OCI-LY7 (cell line): ENCODE measurements at regions not wholly inside any gene's neighbourhood (a gene's known extent, or its start where the extent isn't known, plus 50 kb on each side); places are given as distances from the start of the nearest gene placed in this dataset.

Source experiments
- BruUV-seq: library from RNA; stranded (reverse); fragments of 400-500 nt; replicated peaks from 2 replicates; lab custom pipeline; 2021; lab: Mats Ljungman, UMichigan
- CTCF ChIA-PET: fragments of 300-600 bp; sonication (Branson Sonifier 250); formaldehyde crosslinking; loops from one replicate; lab custom pipeline; 2022; ENCODE audit warnings: antibody characterized with exemption; ENCODE audit not compliant: unreplicated experiment; lab: Charles Lee
- POLR2A ChIA-PET: fragments of 300-600 bp; sonication (Branson Sonifier 250); formaldehyde crosslinking; loops from one replicate; lab custom pipeline; 2022; ENCODE audit warnings: antibody characterized with exemption; lab: Charles Lee
- DNase-seq: peaks from one replicate; pipeline ENCODE4 v3.0.0-alpha.2; 2015; ENCODE audit warnings: low spot score
- H2AFZ ChIP-seq: fragments of 200-600 bp; sonication (generic), shearing (Covaris generic); 2 replicates; pipeline ENCODE4 v1.6.1; 2014; ENCODE audit warnings: mild to moderate bottlenecking, antibody characterized with exemption, low read length, moderate library complexity
- H3K27ac ChIP-seq: fragments of 200-600 bp; sonication (generic); 2 replicates; pipeline ENCODE4 v1.5.1; 2014; ENCODE audit warnings: mixed run types, low read depth, mild to moderate bottlenecking, moderate library complexity, low read length, inconsistent platforms; ENCODE audit not compliant: poor library complexity, severe bottlenecking
- H3K36me3 ChIP-seq: fragments of 200-600 bp; sonication (generic); 2 replicates; pipeline ENCODE4 v1.6.1; 2014; ENCODE audit warnings: mild to moderate bottlenecking, antibody characterized with exemption, low read length, moderate library complexity, mixed read lengths; ENCODE audit not compliant: insufficient read depth
- H3K4me1 ChIP-seq: fragments of 200-600 bp; sonication (generic); 2 replicates; pipeline ENCODE4 v1.5.1; 2014; ENCODE audit warnings: mild to moderate bottlenecking, low read length; ENCODE audit not compliant: insufficient read depth, poor library complexity, severe bottlenecking
- H3K4me2 ChIP-seq: fragments of 200-600 bp; sonication (generic); 2 replicates; pipeline ENCODE4 v1.6.1; 2014; ENCODE audit warnings: mild to moderate bottlenecking, low read length
- H3K4me3 ChIP-seq: fragments of 200-600 bp; sonication (generic); 2 replicates; pipeline ENCODE4 v1.5.1; 2014; ENCODE audit warnings: mild to moderate bottlenecking, low read depth, low read length; ENCODE audit not compliant: poor library complexity, severe bottlenecking
- H3K79me2 ChIP-seq: fragments of 200-600 bp; sonication (generic); 2 replicates; pipeline ENCODE4 v1.6.1; 2016; ENCODE audit warnings: low read depth, mild to moderate bottlenecking, low read length, moderate library complexity, mixed read lengths; ENCODE audit not compliant: insufficient read depth
- H3K9me2 ChIP-seq: fragments of 200-600 bp; sonication (generic); 2 replicates; pipeline ENCODE4 v1.6.1; 2016; ENCODE audit warnings: mild to moderate bottlenecking, low read length, mixed read lengths; ENCODE audit not compliant: insufficient read depth
- H3K9me3 ChIP-seq: fragments of 200-600 bp; sonication (generic); 2 replicates; pipeline ENCODE4 v1.6.1; 2014; ENCODE audit warnings: mild to moderate bottlenecking, mixed run types, low read length, mixed read lengths
- H4K20me1 ChIP-seq: fragments of 200-600 bp; sonication (generic); 2 replicates; pipeline ENCODE4 v1.6.1; 2014; ENCODE audit warnings: mild to moderate bottlenecking, antibody characterized with exemption, low read length, moderate library complexity, mixed read lengths; ENCODE audit not compliant: insufficient read depth
- CTCF ChIP-seq: fragments of 200-600 bp; sonication (generic); conservative IDR thresholded peaks from 2 replicates; pipeline ENCODE4 v1.5.1; 2014; ENCODE audit warnings: mild to moderate bottlenecking, antibody characterized with exemption, low read length, moderate library complexity, mixed read lengths
- EZH2phosphoT487 ChIP-seq: fragments of 200-600 bp; sonication (generic); IDR thresholded peaks from 2 replicates; pipeline ENCODE4 v1.6.1; 2018; ENCODE audit warnings: low read depth, borderline replicate concordance, mild to moderate bottlenecking, mixed run types, antibody characterized with exemption, low read length, moderate library complexity, mixed read lengths
- intact Hi-C: fragments of 100-400 bp; cut with micrococcal nuclease; formaldehyde crosslinking; loops from one replicate; pipeline ENCODE4 v1.10.0; 2022; ENCODE audit not compliant: unreplicated experiment

GRCh38 chr17:70498631-70499030 lies 329.3 kb downstream of the KCNJ2 start:
- Histone ChIP-seq H3K9me3 (no peaks in the 10 kb centered on the region), H3K79me2 (no peaks in the 10 kb centered on the region), H4K20me1 (no peaks in the 10 kb centered on the region), H3K4me2 (no peak overlapping the region), H3K4me3 (no peak overlapping the region), H3K36me3 (no peaks in the 10 kb centered on the region), H3K27ac (no peak overlapping the region), H3K9me2 (no peaks in the 10 kb centered on the region), H2AFZ (no peak overlapping the region), H3K4me1 (no peaks in the 10 kb centered on the region)
- POLR2A ChIA-PET: no interaction called here
- intact Hi-C loops: no loop called here
- no peak for DNase-seq
- CTCF ChIA-PET: no interaction called here
- TF ChIP-seq EZH2phosphoT487: no peak
- no peak for TF ChIP-seq CTCF
- no TSS peak for BruUV-seq

- BruUV-seq: no TSS peak
- DNase-seq: no peak
- ChIA-PET POLR2A (no interaction called here), CTCF (no interaction called here)
- Histone ChIP-seq H3K4me2 (no peak overlapping the region), H3K9me2 (no peaks in the 10 kb centered on the region), H2AFZ (no peak overlapping the region), H3K36me3 (no peaks in the 10 kb centered on the region), H3K79me2 (no peaks in the 10 kb centered on the region), H3K4me3 (no peak overlapping the region), H4K20me1 (no peaks in the 10 kb centered on the region), H3K27ac (no peak overlapping the region), H3K4me1 (no peaks in the 10 kb centered on the region), H3K9me3 (no peaks in the 10 kb centered on the region)
- intact Hi-C loops: no loop called here
- TF ChIP-seq EZH2phosphoT487 (no peak), CTCF (no peak)
Observed at GRCh38 chr17:70499067-70499786, 329.9 kb downstream of the KCNJ2 start.

GRCh38 chr17:70503449-70503848 lies 334.1 kb downstream of the KCNJ2 start:
- no peak overlapping the region for H3K27ac ChIP-seq
- H3K4me3 ChIP-seq: no peak overlapping the region
- TF ChIP-seq EZH2phosphoT487 (no peak), CTCF (no peak)
- H2AFZ ChIP-seq: no peak overlapping the region
- H4K20me1 ChIP-seq: no peaks in the 10 kb centered on the region
- H3K36me3 ChIP-seq: no peaks in the 10 kb centered on the region
- H3K4me2 ChIP-seq: no peak overlapping the region
- no peaks in the 10 kb centered on the region for H3K4me1 ChIP-seq
- CTCF ChIA-PET: no interaction called here
- H3K9me2 ChIP-seq: no peaks in the 10 kb centered on the region
- H3K9me3 ChIP-seq: no peaks in the 10 kb centered on the region
- POLR2A ChIA-PET: no interaction called here
- no peak for DNase-seq
- no peaks in the 10 kb centered on the region for H3K79me2 ChIP-seq
- intact Hi-C loops: no loop called here
- BruUV-seq: no TSS peak
